GM19351 (cell line): ENCODE measurements at regions not wholly inside any gene's neighbourhood (a gene's known extent, or its start where the extent isn't known, plus 50 kb on each side); places are given as distances from the start of the nearest gene placed in this dataset.
"Not testable (repeated sequence)": the region's sequence is repeated elsewhere in the genome, so short reads cannot be mapped to it uniquely, and the experiment has no call there.

Experiments used
- ATAC-seq: cut with Tn5 transposase; IDR thresholded peaks from one replicate; pipeline ENCODE4 v1.9.1; 2021; ENCODE audit warnings: mild to moderate bottlenecking, moderate library complexity; ENCODE audit not compliant: unreplicated experiment

GRCh38 chr21:27881331-27881730 lies 914.4 kb upstream of the ADAMTS5 start:
- ATAC-seq = not testable (repeated sequence)

GRCh38 chr21:27872411-27872810 lies 905.5 kb upstream of the ADAMTS5 start:
- ATAC-seq = not testable (repeated sequence)

- not testable (repeated sequence) for ATAC-seq
These were observed 903.9 kb upstream of the ADAMTS5 start for GRCh38 chr21:27870755-27871154.

GRCh38 chr21:27860314-27860955 lies 893.5 kb upstream of the ADAMTS5 start:
- ATAC-seq = not testable (repeated sequence)

- not testable (repeated sequence) for ATAC-seq
These were observed 891.4 kb upstream of the ADAMTS5 start for GRCh38 chr21:27858053-27858825.

- ATAC-seq = not testable (repeated sequence)
These were observed 890.1 kb upstream of the ADAMTS5 start for GRCh38 chr21:27856988-27857387.

- no peak for ATAC-seq
These were observed 874.3 kb upstream of the ADAMTS5 start for GRCh38 chr21:27841084-27841672.

- ATAC-seq = no peak
These were observed 873.4 kb upstream of the ADAMTS5 start for GRCh38 chr21:27840262-27840661.

- no peak for ATAC-seq
These were observed 872.7 kb upstream of the ADAMTS5 start for GRCh38 chr21:27839512-27840115.

- no peak for ATAC-seq
These were observed 871.7 kb upstream of the ADAMTS5 start for GRCh38 chr21:27838573-27838972.

- ATAC-seq = no peak
These were observed 871.0 kb upstream of the ADAMTS5 start for GRCh38 chr21:27837936-27838335.

- ATAC-seq = no peak
These were observed 866.4 kb upstream of the ADAMTS5 start for GRCh38 chr21:27833298-27833697.

- ATAC-seq = no peak
These were observed 865.1 kb upstream of the ADAMTS5 start for GRCh38 chr21:27831816-27832569.

GRCh38 chr21:27831177-27831576 lies 864.3 kb upstream of the ADAMTS5 start:
- ATAC-seq = no peak

GRCh38 chr21:27827972-27828371 lies 861.1 kb upstream of the ADAMTS5 start:
- no peak for ATAC-seq

- ATAC-seq = no peak
These were observed 858.1 kb upstream of the ADAMTS5 start for GRCh38 chr21:27825035-27825434.

GRCh38 chr21:27823652-27824201 lies 856.8 kb upstream of the ADAMTS5 start:
- no peak for ATAC-seq

- no peak for ATAC-seq
These were observed 853.5 kb upstream of the ADAMTS5 start for GRCh38 chr21:27820342-27820741.

- ATAC-seq = no peak
These were observed 852.4 kb upstream of the ADAMTS5 start for GRCh38 chr21:27819299-27819698.

GRCh38 chr21:27818847-27819246 lies 852.0 kb upstream of the ADAMTS5 start:
- no peak for ATAC-seq
